ENCODE measurements at regions not wholly inside any gene's neighbourhood (a gene's known extent, or its start where the extent isn't known, plus 50 kb on each side); places are given as distances from the start of the nearest gene placed in this dataset.
A peak's percentile ranks its signal among the peaks of the same experiment; 100 is the strongest.
"Not testable (repeated sequence)": the region's sequence is repeated elsewhere in the genome, so short reads cannot be mapped to it uniquely, and the experiment has no call there.

GRCh38 chr12:62028536-62028935 lies 231.7 kb upstream of the USP15 start:
- DNase-seq (ENCODE audit: insufficient read length, low spot score) (no peak), FAIRE-seq (no peak)
- no peak for TF ChIP-seq TAF1 (IDR thresholded peaks at IDR 0.05; ENCODE audit: low read depth, low read length)
- TF ChIP-seq POLR2A (IDR thresholded peaks at IDR 0.05; ENCODE audit: low read depth, low read length) = no peak

DNA sequence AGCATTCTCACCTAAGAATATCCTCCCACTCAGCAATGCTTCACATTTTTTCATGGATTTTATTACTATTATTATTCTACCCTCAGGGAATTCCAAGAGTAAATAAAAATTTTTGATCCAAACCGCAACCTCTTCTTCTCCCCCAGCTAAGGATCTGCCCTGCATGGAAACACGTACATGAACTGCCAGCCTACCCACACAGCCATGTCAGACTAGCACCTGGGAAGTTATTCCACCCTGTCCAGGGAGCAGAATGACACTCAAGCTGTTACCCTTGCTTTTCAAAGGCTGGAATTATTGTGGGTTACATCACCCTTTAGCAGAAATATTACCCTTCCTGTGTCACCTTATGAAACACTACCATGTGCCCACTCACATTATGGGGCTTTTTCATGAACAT lies 227.3 kb upstream of the USP15 start:
- TF ChIP-seq PAX5 (IDR thresholded peaks at IDR 0.05; ENCODE audit: insufficient read depth, low read length, severe bottlenecking) (no peak), TAF1 (IDR thresholded peaks at IDR 0.05; ENCODE audit: low read depth, low read length) (no peak), POLR2AphosphoS5 (IDR thresholded peaks at IDR 0.05; ENCODE audit: low read depth, low read length) (no peak), SPI1 (IDR thresholded peaks at IDR 0.05; ENCODE audit: low read depth, low read length) (no peak)
- DNase-seq (ENCODE audit: insufficient read length, low spot score) (no peak), FAIRE-seq (no peak)

GRCh38 chr12:62044450-62045135 lies 215.6 kb upstream of the USP15 start:
- no peak for DNase-seq (ENCODE audit: insufficient read length, low spot score)
- FAIRE-seq = no peak
- TF ChIP-seq SPI1 (IDR thresholded peaks at IDR 0.05; ENCODE audit: low read depth, low read length) (no peak), PAX5 (IDR thresholded peaks at IDR 0.05; ENCODE audit: insufficient read depth, low read length, severe bottlenecking) (no peak), POU2F2 (IDR thresholded peaks at IDR 0.05; ENCODE audit: low read depth, low read length) (no peak)

- TF ChIP-seq PAX5 (IDR thresholded peaks at IDR 0.05; ENCODE audit: insufficient read depth, low read length, severe bottlenecking) (no peak), TAF1 (IDR thresholded peaks at IDR 0.05; ENCODE audit: low read depth, low read length) (no peak), POLR2A (IDR thresholded peaks at IDR 0.05; ENCODE audit: low read depth, low read length) (no peak), POLR2AphosphoS5 (IDR thresholded peaks at IDR 0.05; ENCODE audit: low read depth, low read length) (no peak), POU2F2 (IDR thresholded peaks at IDR 0.05; ENCODE audit: low read depth, low read length) (no peak), SPI1 (IDR thresholded peaks at IDR 0.05; ENCODE audit: low read depth, low read length) (no peak)
- no peak for FAIRE-seq
- no peak for DNase-seq (ENCODE audit: insufficient read length, low spot score)
Observed at GRCh38 chr12:62045211-62045610, 215.0 kb upstream of the USP15 start.

DNA sequence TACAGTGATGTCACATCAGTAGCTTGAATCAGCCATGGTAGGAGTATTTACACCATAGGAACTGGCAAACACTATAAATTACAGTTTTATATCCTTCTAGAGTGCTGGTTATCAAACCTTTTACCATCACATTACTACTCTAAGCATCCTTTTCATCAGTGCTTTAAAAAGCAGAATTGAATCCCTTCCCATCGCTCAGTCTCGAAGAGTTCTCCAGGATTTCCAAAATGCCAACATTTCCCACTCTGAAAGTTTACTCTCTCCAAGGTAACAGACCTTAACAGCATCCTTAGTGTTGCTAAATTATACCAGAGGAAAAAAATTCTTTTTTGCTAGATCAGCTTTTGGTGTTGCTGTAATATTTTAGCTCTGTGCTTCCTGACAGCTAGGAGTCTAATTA lies 209.4 kb upstream of the USP15 start:
- DNase-seq (ENCODE audit: insufficient read length, low spot score) (no peak), FAIRE-seq (no peak)
- TF ChIP-seq POLR2A (IDR thresholded peaks at IDR 0.05; ENCODE audit: low read depth, low read length) (no peak), POLR2AphosphoS5 (IDR thresholded peaks at IDR 0.05; ENCODE audit: low read depth, low read length) (no peak), SPI1 (IDR thresholded peaks at IDR 0.05; ENCODE audit: low read depth, low read length) (no peak), POU2F2 (IDR thresholded peaks at IDR 0.05; ENCODE audit: low read depth, low read length) (no peak), TAF1 (IDR thresholded peaks at IDR 0.05; ENCODE audit: low read depth, low read length) (no peak), PAX5 (IDR thresholded peaks at IDR 0.05; ENCODE audit: insufficient read depth, low read length, severe bottlenecking) (no peak)

- no peak for FAIRE-seq
- no peak for DNase-seq (ENCODE audit: insufficient read length, low spot score)
- TF ChIP-seq SPI1 (IDR thresholded peaks at IDR 0.05; ENCODE audit: low read depth, low read length) (no peak), TAF1 (IDR thresholded peaks at IDR 0.05; ENCODE audit: low read depth, low read length) (no peak), POLR2A (IDR thresholded peaks at IDR 0.05; ENCODE audit: low read depth, low read length) (no peak), POLR2AphosphoS5 (IDR thresholded peaks at IDR 0.05; ENCODE audit: low read depth, low read length) (no peak), POU2F2 (IDR thresholded peaks at IDR 0.05; ENCODE audit: low read depth, low read length) (no peak), PAX5 (IDR thresholded peaks at IDR 0.05; ENCODE audit: insufficient read depth, low read length, severe bottlenecking) (no peak)
Observed at GRCh38 chr12:62069976-62070375, 190.2 kb upstream of the USP15 start.

- not testable (repeated sequence) for FAIRE-seq; DNase-seq (ENCODE audit: insufficient read length, low spot score)
Observed at GRCh38 chr12:62073236-62073635, 187.0 kb upstream of the USP15 start.

DNA sequence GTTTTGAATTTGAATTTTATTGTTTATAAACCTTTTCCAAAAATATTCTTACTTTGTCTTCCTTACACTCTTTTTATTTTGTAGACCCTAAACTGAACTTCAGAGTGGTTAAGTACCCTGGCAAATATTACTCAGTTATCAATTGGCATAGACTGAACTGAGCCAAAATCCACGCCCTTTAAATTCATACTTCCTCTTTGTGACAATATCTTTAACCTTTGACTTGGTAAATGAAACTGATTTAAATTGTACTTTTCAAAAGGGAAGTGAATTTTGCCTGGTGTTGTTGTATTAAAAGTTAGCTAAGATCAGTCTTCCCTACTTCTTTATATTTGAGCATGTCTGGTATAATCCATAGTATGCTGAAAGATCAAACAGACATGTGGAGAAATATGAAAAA lies 184.3 kb upstream of the USP15 start:
- no peak for TF ChIP-seq TAF1 (IDR thresholded peaks at IDR 0.05; ENCODE audit: low read depth, low read length)
- TF ChIP-seq POU2F2 (IDR thresholded peaks at IDR 0.05; ENCODE audit: low read depth, low read length) = no peak
- no peak for TF ChIP-seq POLR2AphosphoS5 (IDR thresholded peaks at IDR 0.05; ENCODE audit: low read depth, low read length)
- no peak for TF ChIP-seq POLR2A (IDR thresholded peaks at IDR 0.05; ENCODE audit: low read depth, low read length)
- TF ChIP-seq SPI1 (IDR thresholded peaks at IDR 0.05; ENCODE audit: low read depth, low read length) = peak; percentile 12; the same call in 1 of the 2 replicates
- FAIRE-seq = no peak
- DNase-seq (ENCODE audit: insufficient read length, low spot score) = no peak

GRCh38 chr12:62078020-62078419 lies 182.2 kb upstream of the USP15 start:
- FAIRE-seq (no peak), DNase-seq (ENCODE audit: insufficient read length, low spot score) (no peak)
- TF ChIP-seq POLR2AphosphoS5 (IDR thresholded peaks at IDR 0.05; ENCODE audit: low read depth, low read length) (no peak), PAX5 (IDR thresholded peaks at IDR 0.05; ENCODE audit: insufficient read depth, low read length, severe bottlenecking) (no peak), POU2F2 (IDR thresholded peaks at IDR 0.05; ENCODE audit: low read depth, low read length) (no peak)

- FAIRE-seq (no peak), DNase-seq (ENCODE audit: insufficient read length, low spot score) (no peak)
- no peak for TF ChIP-seq SPI1 (IDR thresholded peaks at IDR 0.05; ENCODE audit: low read depth, low read length)
- no peak for TF ChIP-seq POU2F2 (IDR thresholded peaks at IDR 0.05; ENCODE audit: low read depth, low read length)
- TF ChIP-seq POLR2A (IDR thresholded peaks at IDR 0.05; ENCODE audit: low read depth, low read length) = no peak
- no peak for TF ChIP-seq TAF1 (IDR thresholded peaks at IDR 0.05; ENCODE audit: low read depth, low read length)
- no peak for TF ChIP-seq POLR2AphosphoS5 (IDR thresholded peaks at IDR 0.05; ENCODE audit: low read depth, low read length)
Observed at GRCh38 chr12:62082448-62082847, 177.8 kb upstream of the USP15 start.

DNA sequence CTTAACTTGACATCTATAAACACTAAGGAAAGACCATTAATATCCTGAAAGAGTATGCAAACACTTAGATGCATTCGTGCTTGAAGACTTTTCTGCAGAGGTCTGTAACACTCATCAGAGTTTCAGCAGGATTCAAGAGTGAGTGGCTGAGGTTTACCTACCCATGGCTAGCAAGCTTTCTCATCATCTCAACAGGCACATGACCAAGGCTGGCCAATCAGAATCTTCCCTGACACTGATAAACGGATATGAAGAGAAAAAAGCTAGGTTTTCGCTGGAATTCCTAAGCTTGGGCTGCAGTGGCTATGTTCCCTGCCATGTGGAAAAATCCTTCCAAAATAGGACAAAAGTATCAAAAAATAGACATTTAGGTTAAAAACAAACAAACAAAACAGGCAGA lies 162.1 kb upstream of the USP15 start:
- no peak for FAIRE-seq
- no peak for DNase-seq (ENCODE audit: insufficient read length, low spot score)
- TF ChIP-seq POLR2A (IDR thresholded peaks at IDR 0.05; ENCODE audit: low read depth, low read length) (no peak), PAX5 (IDR thresholded peaks at IDR 0.05; ENCODE audit: insufficient read depth, low read length, severe bottlenecking) (no peak), POU2F2 (IDR thresholded peaks at IDR 0.05; ENCODE audit: low read depth, low read length) (no peak), SPI1 (IDR thresholded peaks at IDR 0.05; ENCODE audit: low read depth, low read length) (no peak), TAF1 (IDR thresholded peaks at IDR 0.05; ENCODE audit: low read depth, low read length) (no peak), POLR2AphosphoS5 (IDR thresholded peaks at IDR 0.05; ENCODE audit: low read depth, low read length) (no peak)
